ENCODE measurements at regions not wholly inside any gene's neighbourhood (a gene's known extent, or its start where the extent isn't known, plus 50 kb on each side); places are given as distances from the start of the nearest gene placed in this dataset.

DNA sequence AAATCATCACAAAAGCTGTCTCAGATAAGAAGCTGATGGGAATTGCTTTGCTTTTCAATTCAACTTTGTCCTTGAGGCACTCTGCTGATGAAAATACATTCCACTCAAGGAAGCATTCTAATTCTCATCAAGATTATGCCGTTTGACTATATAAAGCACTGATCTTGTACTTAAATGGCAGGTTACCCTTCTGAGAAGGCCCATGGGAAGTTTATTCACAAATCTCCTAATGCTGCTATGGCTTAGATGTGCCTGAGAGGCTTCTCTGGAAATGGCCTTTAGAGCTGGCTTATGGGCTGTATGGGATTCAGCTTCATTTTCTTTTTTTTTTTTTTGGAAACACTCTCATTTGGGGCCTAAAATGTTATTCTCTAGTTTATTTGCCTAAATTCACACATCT is 69.7 kb upstream of the ARNT2 start:
- Histone ChIP-seq H3K27ac (no peak overlapping the region), H3K9ac (no peak overlapping the region), H3K36me3 (ENCODE audit: control insufficient read depth, insufficient read depth, low read length) (no peaks in the 10 kb centered on the region), H3K9me3 (ENCODE audit: control insufficient read depth, low read length) (no peaks in the 10 kb centered on the region), H3K79me2 (no peaks in the 10 kb centered on the region), H3K4me3 (ENCODE audit: low read depth, low read length) (no peak overlapping the region), H3K4me1 (no peaks in the 10 kb centered on the region), H3K4me2 (ENCODE audit: low read length) (no peak overlapping the region), H2AFZ (no peak overlapping the region), H3K27me3 (ENCODE audit: control insufficient read depth, insufficient read depth, low read length) (no peaks in the 10 kb centered on the region)
- TF ChIP-seq, protein P1, sequence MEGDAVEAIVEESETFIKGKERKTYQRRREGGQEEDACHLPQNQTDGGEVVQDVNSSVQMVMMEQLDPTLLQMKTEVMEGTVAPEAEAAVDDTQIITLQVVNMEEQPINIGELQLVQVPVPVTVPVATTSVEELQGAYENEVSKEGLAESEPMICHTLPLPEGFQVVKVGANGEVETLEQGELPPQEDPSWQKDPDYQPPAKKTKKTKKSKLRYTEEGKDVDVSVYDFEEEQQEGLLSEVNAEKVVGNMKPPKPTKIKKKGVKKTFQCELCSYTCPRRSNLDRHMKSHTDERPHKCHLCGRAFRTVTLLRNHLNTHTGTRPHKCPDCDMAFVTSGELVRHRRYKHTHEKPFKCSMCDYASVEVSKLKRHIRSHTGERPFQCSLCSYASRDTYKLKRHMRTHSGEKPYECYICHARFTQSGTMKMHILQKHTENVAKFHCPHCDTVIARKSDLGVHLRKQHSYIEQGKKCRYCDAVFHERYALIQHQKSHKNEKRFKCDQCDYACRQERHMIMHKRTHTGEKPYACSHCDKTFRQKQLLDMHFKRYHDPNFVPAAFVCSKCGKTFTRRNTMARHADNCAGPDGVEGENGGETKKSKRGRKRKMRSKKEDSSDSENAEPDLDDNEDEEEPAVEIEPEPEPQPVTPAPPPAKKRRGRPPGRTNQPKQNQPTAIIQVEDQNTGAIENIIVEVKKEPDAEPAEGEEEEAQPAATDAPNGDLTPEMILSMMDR (IDR thresholded peaks at IDR 0.05), result no peak

DNA sequence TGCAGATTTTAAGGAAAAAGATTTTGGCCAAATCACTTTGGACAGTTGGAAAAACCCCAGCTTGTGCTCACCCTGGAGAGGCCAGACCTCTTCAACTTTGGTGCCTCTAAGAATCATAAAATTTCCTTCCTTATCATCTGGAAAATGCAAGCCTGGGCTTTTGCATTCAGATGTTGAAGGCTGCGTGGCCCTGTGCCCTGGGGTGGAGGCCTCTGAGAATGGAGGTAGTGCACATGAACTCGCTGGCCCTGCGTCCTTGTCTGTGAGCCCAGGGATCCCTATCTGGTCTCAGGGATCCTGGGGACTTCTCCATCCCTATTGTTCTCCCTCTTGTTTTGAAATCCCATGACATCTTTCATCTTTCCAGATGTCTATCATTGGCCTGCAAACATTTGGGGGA is 64.6 kb upstream of the ARNT2 start:
- Histone ChIP-seq H2AFZ (no peak overlapping the region), H3K4me1 (no peaks in the 10 kb centered on the region), H3K4me3 (ENCODE audit: low read depth, low read length) (no peak overlapping the region), H3K27ac (no peak overlapping the region), H3K4me2 (ENCODE audit: low read length) (no peak overlapping the region), H3K36me3 (ENCODE audit: control insufficient read depth, insufficient read depth, low read length) (no peaks in the 10 kb centered on the region), H3K79me2 (no peaks in the 10 kb centered on the region), H3K27me3 (ENCODE audit: control insufficient read depth, insufficient read depth, low read length) (no peaks in the 10 kb centered on the region), H3K9ac (no peak overlapping the region), H3K9me3 (ENCODE audit: control insufficient read depth, low read length) (no peaks in the 10 kb centered on the region)
- TF ChIP-seq, protein P1 (IDR thresholded peaks at IDR 0.05), result no peak

DNA sequence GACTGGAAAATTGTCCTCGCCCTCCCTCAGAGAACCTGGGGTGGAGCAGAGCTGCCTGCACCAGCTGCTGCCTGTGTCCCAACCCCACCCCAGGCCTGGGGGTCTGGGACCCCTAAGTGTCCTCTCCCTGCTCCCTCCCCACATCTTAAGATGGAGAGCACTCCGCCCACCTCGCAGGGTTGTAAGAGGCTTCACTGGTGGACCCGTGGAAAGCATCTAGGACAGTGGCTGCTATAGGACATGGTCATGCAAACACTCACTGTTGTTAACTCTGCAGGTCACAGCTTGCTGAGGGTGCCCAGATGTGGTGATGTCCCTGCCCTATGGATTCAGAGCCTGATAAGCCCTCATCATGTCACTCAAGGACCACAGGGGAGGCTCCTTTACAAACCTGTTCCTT is 62.0 kb upstream of the ARNT2 start:
- Histone ChIP-seq H3K4me1 (no peaks in the 10 kb centered on the region), H3K27ac (no peak overlapping the region), H3K79me2 (no peaks in the 10 kb centered on the region), H3K4me2 (ENCODE audit: low read length) (no peak overlapping the region), H3K36me3 (ENCODE audit: control insufficient read depth, insufficient read depth, low read length) (no peaks in the 10 kb centered on the region), H2AFZ (no peak overlapping the region), H3K27me3 (ENCODE audit: control insufficient read depth, insufficient read depth, low read length) (no peaks in the 10 kb centered on the region), H3K9ac (no peak overlapping the region), H3K9me3 (ENCODE audit: control insufficient read depth, low read length) (no peaks in the 10 kb centered on the region), H3K4me3 (ENCODE audit: low read depth, low read length) (no peak overlapping the region)
- TF ChIP-seq, protein P1 (IDR thresholded peaks at IDR 0.05), result no peak

DNA sequence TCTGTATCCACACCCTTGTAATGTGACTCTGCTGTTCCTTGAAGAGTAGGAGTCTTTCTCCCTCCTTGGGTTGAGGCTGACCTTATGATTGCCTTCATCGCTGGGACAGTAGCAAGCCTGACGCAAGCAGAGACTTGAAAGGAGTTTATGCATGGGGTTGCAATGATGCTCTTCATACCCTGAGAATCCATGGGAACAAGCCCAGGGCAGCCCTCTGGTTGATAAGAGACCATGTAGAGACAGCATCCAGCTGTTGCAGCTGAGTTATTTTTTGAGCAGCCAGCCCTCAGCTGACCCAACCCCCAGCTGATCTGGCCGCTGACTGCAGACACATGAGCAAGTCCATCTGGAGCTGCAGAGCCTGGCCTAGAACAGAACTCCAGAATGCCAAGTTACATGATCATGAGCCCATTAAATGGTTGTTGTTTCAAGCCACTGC is 60.6 kb upstream of the ARNT2 start:
- Histone ChIP-seq H3K79me2 (no peaks in the 10 kb centered on the region), H3K9ac (no peak overlapping the region), H3K9me3 (ENCODE audit: control insufficient read depth, low read length) (no peaks in the 10 kb centered on the region), H3K36me3 (ENCODE audit: control insufficient read depth, insufficient read depth, low read length) (no peaks in the 10 kb centered on the region), H3K4me3 (ENCODE audit: low read depth, low read length) (no peak overlapping the region), H3K27me3 (ENCODE audit: control insufficient read depth, insufficient read depth, low read length) (no peaks in the 10 kb centered on the region), H3K4me1 (no peaks in the 10 kb centered on the region), H3K4me2 (ENCODE audit: low read length) (no peak overlapping the region), H3K27ac (no peak overlapping the region), H2AFZ (no peak overlapping the region)
- TF ChIP-seq, protein P1 (IDR thresholded peaks at IDR 0.05), result no peak

DNA sequence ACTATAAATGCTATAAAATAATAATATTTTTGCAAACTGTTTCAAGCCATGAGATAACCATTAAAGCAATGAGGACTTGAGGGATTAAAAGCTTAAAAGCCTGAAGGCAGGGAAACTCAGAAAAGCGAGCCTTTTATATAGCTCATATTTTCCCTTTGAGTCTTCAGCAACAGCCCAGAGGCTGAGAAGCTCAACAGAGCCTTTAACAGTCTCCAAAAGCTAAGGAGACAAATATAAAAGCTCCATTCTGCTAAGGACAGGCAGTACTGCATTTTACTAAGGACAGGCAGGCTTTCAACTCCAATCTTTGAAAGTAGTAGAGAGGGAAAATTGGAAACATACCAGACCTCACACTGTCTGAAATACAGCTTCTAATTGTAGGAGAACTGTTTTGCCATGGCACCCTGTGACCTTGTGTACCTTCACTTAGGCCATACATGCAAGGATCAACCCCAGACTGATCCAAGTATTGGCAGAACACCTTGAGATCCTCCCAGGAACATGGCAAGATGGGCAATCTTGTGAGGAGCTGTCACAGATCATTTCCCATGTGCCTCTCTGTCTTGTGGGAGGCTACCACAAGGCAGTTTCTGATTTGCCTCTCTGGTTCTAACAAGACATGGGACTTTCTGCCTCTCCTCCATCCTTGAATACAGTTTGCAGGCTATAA is 53.1 kb upstream of the ARNT2 start:
- H2AFZ ChIP-seq, result no peak overlapping the region
- no peak overlapping the region for H3K4me3 ChIP-seq (ENCODE audit: low read depth, low read length)
- TF ChIP-seq, protein P1 (IDR thresholded peaks at IDR 0.05), result no peak
- H3K4me1 ChIP-seq, result no peaks in the 10 kb centered on the region
- no peaks in the 10 kb centered on the region for H3K36me3 ChIP-seq (ENCODE audit: control insufficient read depth, insufficient read depth, low read length)
- no peak overlapping the region for H3K27ac ChIP-seq
- no peaks in the 10 kb centered on the region for H3K27me3 ChIP-seq (ENCODE audit: control insufficient read depth, insufficient read depth, low read length)
- no peak overlapping the region for H3K9ac ChIP-seq
- no peak overlapping the region for H3K4me2 ChIP-seq (ENCODE audit: low read length)
- no peaks in the 10 kb centered on the region for H3K9me3 ChIP-seq (ENCODE audit: control insufficient read depth, low read length)
- no peaks in the 10 kb centered on the region for H3K79me2 ChIP-seq
